H9 (cell line): ENCODE measurements at regions not wholly inside any gene's neighbourhood (a gene's known extent, or its start where the extent isn't known, plus 50 kb on each side); places are given as distances from the start of the nearest gene placed in this dataset.

Source experiments
- DNase-seq: peaks from one replicate; pipeline ENCODE4 v3.0.0-alpha.2; 2017
- H2AFZ ChIP-seq: one replicate; pipeline ENCODE4 v1.6.1; 2013; ENCODE audit warnings: mild to moderate bottlenecking, low read length, control low read depth, moderate library complexity
- H2AK5ac ChIP-seq: 2 replicates; pipeline ENCODE4 v1.6.1; 2013; ENCODE audit warnings: low read length, control low read depth, mixed read lengths; ENCODE audit not compliant: insufficient read length
- H2BK120ac ChIP-seq: one replicate; pipeline ENCODE4 v1.6.1; 2013; ENCODE audit warnings: low read depth, mild to moderate bottlenecking, low read length, control low read depth, inconsistent platforms; ENCODE audit not compliant: poor library complexity, severe bottlenecking
- H2BK12ac ChIP-seq: 2 replicates; pipeline ENCODE4 v1.6.1; 2013; ENCODE audit warnings: low read length, control low read depth, mixed read lengths, low read depth; ENCODE audit not compliant: insufficient read length
- H2BK15ac ChIP-seq: 2 replicates; pipeline ENCODE4 v1.6.1; 2013; ENCODE audit warnings: low read depth, low read length, control low read depth
- H2BK20ac ChIP-seq: one replicate; pipeline ENCODE4 v1.6.1; 2013; ENCODE audit warnings: low read depth, mild to moderate bottlenecking, low read length, control low read depth, inconsistent platforms; ENCODE audit not compliant: poor library complexity, severe bottlenecking
- H2BK5ac ChIP-seq: 2 replicates; pipeline ENCODE4 v1.6.1; 2013; ENCODE audit warnings: low read length, control low read depth, mixed read lengths; ENCODE audit not compliant: insufficient read length
- H3K14ac ChIP-seq: 2 replicates; pipeline ENCODE4 v1.6.1; 2013; ENCODE audit warnings: low read length, control low read depth; ENCODE audit not compliant: insufficient read depth
- H3K18ac ChIP-seq: 2 replicates; pipeline ENCODE4 v1.6.1; 2013; ENCODE audit warnings: low read depth, mild to moderate bottlenecking, mixed read lengths, low read length, control low read depth; ENCODE audit not compliant: insufficient read length
- H3K23ac ChIP-seq: 2 replicates; pipeline ENCODE4 v1.6.1; 2013; ENCODE audit warnings: low read length, control low read depth, mixed read lengths, low read depth; ENCODE audit not compliant: insufficient read length
- H3K23me2 ChIP-seq: 2 replicates; pipeline ENCODE4 v1.6.1; 2013; ENCODE audit warnings: low read depth, mild to moderate bottlenecking, mixed read lengths, low read length, control low read depth; ENCODE audit not compliant: insufficient read length, poor library complexity, severe bottlenecking
- H3K27ac ChIP-seq: 2 replicates; pipeline ENCODE4 v1.5.1; 2013; ENCODE audit warnings: low read length, control low read depth, mixed read lengths, low read depth; ENCODE audit not compliant: insufficient read length
- H3K27me3 ChIP-seq: 2 replicates; pipeline ENCODE4 v1.6.1; 2013; ENCODE audit warnings: low read length, control low read depth, inconsistent platforms; ENCODE audit not compliant: insufficient read depth
- H3K4ac ChIP-seq: 2 replicates; pipeline ENCODE4 v1.6.1; 2013; ENCODE audit warnings: low read depth, mild to moderate bottlenecking, control low read depth, inconsistent platforms, low read length, moderate library complexity
- H3K4me1 ChIP-seq: 2 replicates; pipeline ENCODE4 v1.6.1; 2013; ENCODE audit warnings: low read length, control low read depth, inconsistent platforms; ENCODE audit not compliant: insufficient read depth
- H3K4me2 ChIP-seq: 2 replicates; pipeline ENCODE4 v1.6.1; 2013; ENCODE audit warnings: low read length, control low read depth, mixed read lengths; ENCODE audit not compliant: insufficient read length, insufficient read depth
- H3K56ac ChIP-seq: 2 replicates; pipeline ENCODE4 v1.6.1; 2013; ENCODE audit warnings: low read depth, mild to moderate bottlenecking, mixed read lengths, low read length, control low read depth; ENCODE audit not compliant: insufficient read length
- H3K79me1 ChIP-seq: 2 replicates; pipeline ENCODE4 v1.6.1; 2013; ENCODE audit warnings: low read depth, mild to moderate bottlenecking, moderate library complexity, low read length, control low read depth, inconsistent platforms; ENCODE audit not compliant: insufficient read depth, poor library complexity, severe bottlenecking
- H3K79me2 ChIP-seq: 2 replicates; pipeline ENCODE4 v1.6.1; 2013; ENCODE audit warnings: low read length, control low read depth, inconsistent platforms; ENCODE audit not compliant: insufficient read depth
- H3K9ac ChIP-seq: 2 replicates; pipeline ENCODE4 v1.6.1; 2013; ENCODE audit warnings: low read length, control low read depth, mixed read lengths; ENCODE audit not compliant: insufficient read length; ENCODE audit errors: extremely low read depth
- H3K9me3 ChIP-seq: one replicate; pipeline ENCODE4 v1.6.1; 2013; ENCODE audit warnings: low read depth, low read length, inconsistent platforms; ENCODE audit not compliant: control insufficient read depth
- H3T11ph ChIP-seq: one replicate; pipeline ENCODE4 v1.6.1; 2013; ENCODE audit warnings: mild to moderate bottlenecking, low read length, control low read depth, inconsistent platforms
- H4K20me1 ChIP-seq: one replicate; pipeline ENCODE4 v1.6.1; 2013; ENCODE audit not compliant: control insufficient read depth, insufficient read length, insufficient read depth
- H4K5ac ChIP-seq: 2 replicates; pipeline ENCODE4 v1.6.1; 2013; ENCODE audit warnings: low read depth, mild to moderate bottlenecking, mixed read lengths, low read length, control low read depth; ENCODE audit not compliant: insufficient read length
- H4K8ac ChIP-seq: replicated peaks from 2 replicates; pipeline ENCODE4 v1.6.1; 2013; ENCODE audit warnings: low read length, control low read depth, mixed read lengths, low read depth; ENCODE audit not compliant: insufficient read length
- H4K91ac ChIP-seq: 2 replicates; pipeline ENCODE4 v1.6.1; 2013; ENCODE audit warnings: low read depth, mild to moderate bottlenecking, moderate library complexity, mixed read lengths, low read length, control low read depth; ENCODE audit not compliant: insufficient read length
- H3K27ac Mint-ChIP-seq, 3 experiments: 2 replicates in 2 of 3; 3 replicates in 1 of 3; pipeline ENCODE4 v1.8.0; 2020 to 2021; ENCODE audit warnings: mixed read lengths in 3 of 3, mild to moderate bottlenecking in 1 of 3, moderate library complexity in 1 of 3
- H3K27me3 Mint-ChIP-seq: 2 replicates; pipeline ENCODE4 v1.8.0; 2021; ENCODE audit warnings: low read depth, mild to moderate bottlenecking, moderate library complexity, mixed read lengths
- H3K36me3 Mint-ChIP-seq, 3 experiments: 2 replicates in 2 of 3; 3 replicates in 1 of 3; pipeline ENCODE4 v1.8.0; 2020 to 2021; ENCODE audit warnings: low read depth in 3 of 3, mixed read lengths in 3 of 3; ENCODE audit not compliant: insufficient read depth in 1 of 3
- H3K4me1 Mint-ChIP-seq, 2 experiments: 2 replicates each; pipeline ENCODE4 v1.8.0; 2020; ENCODE audit warnings: mixed read lengths in 2 of 2
- H3K4me3 Mint-ChIP-seq, 2 experiments: 2 replicates in 1 of 2; 3 replicates in 1 of 2; pipeline ENCODE4 v1.8.0; 2020 to 2021; ENCODE audit warnings: mild to moderate bottlenecking in 2 of 2, mixed read lengths in 2 of 2, moderate library complexity in 1 of 2
- H3K9me3 Mint-ChIP-seq, 2 experiments: 2 replicates in 1 of 2; 3 replicates in 1 of 2; pipeline ENCODE4 v1.8.0; 2020; ENCODE audit warnings: mild to moderate bottlenecking in 2 of 2, mixed read lengths in 2 of 2, moderate library complexity in 1 of 2
- WGBS: extraction: QIAGEN DNeasy Blood & Tissue Kit; methylation state at CpG from one replicate; pipeline ENCODE4 v1.1.7; 2013; ENCODE audit warnings: missing lambda C conversion rate, low lambda C conversion rate, mixed read lengths; ENCODE audit not compliant: insufficient read length; ENCODE audit errors: extremely low coverage; 5-methylcytosine and 5-hydroxymethylcytosine counted together
- TF ChIP-seq, protein P1 (sequence below): fragments of 200-600 bp; sonication (generic); conservative IDR thresholded peaks from 3 replicates; pipeline ENCODE4 v1.8.0; 2021; ENCODE audit warnings: antibody characterized with exemption, mild to moderate bottlenecking

DNA sequence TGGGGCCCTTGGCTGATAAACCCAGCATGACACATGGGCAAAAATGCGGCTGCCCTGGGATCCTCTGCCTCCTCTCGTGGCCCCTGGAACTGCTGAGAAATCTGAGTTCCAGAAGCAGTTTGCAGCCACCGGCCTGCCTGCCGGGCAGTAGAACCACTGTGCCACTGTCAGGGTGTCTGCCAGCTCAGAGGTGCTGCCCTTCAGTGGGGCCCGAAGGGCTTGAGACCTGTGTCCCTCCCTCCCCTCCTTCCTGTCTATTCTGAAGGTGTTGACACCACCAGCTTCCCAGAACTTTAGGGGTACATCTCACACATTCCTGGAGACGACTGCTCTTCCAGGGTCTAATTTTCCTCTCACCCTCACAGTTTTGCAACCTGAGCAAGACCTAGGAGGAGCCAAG, 88.2 kb upstream of the POMGNT2 start:
- no peaks in the 10 kb centered on the region; a peak in 2 of 5 replicates for H3K9me3 Mint-ChIP-seq
- H2BK5ac ChIP-seq = no peak overlapping the region
- H3K27me3 ChIP-seq = no peaks in the 10 kb centered on the region
- H3K9ac ChIP-seq = no peak overlapping the region
- H4K91ac ChIP-seq = no peak overlapping the region
- H4K8ac ChIP-seq = no peak overlapping the region
- no peaks in the 10 kb centered on the region for H4K20me1 ChIP-seq
- TF ChIP-seq, protein P1, sequence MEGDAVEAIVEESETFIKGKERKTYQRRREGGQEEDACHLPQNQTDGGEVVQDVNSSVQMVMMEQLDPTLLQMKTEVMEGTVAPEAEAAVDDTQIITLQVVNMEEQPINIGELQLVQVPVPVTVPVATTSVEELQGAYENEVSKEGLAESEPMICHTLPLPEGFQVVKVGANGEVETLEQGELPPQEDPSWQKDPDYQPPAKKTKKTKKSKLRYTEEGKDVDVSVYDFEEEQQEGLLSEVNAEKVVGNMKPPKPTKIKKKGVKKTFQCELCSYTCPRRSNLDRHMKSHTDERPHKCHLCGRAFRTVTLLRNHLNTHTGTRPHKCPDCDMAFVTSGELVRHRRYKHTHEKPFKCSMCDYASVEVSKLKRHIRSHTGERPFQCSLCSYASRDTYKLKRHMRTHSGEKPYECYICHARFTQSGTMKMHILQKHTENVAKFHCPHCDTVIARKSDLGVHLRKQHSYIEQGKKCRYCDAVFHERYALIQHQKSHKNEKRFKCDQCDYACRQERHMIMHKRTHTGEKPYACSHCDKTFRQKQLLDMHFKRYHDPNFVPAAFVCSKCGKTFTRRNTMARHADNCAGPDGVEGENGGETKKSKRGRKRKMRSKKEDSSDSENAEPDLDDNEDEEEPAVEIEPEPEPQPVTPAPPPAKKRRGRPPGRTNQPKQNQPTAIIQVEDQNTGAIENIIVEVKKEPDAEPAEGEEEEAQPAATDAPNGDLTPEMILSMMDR = no peak
- H3K4me1 ChIP-seq = no peaks in the 10 kb centered on the region
- H3K79me1 ChIP-seq = no peaks in the 10 kb centered on the region
- H2BK15ac ChIP-seq = no peak overlapping the region
- WGBS = no CpG with 5 or more reads among the region's 6 CpGs
- no peak overlapping the region for H3K4me3 Mint-ChIP-seq
- H3K27ac Mint-ChIP-seq = no peak overlapping the region; a peak in 1 of 7 replicates
- H3T11ph ChIP-seq = no peak overlapping the region
- H3K36me3 Mint-ChIP-seq = no peaks in the 10 kb centered on the region
- H3K79me2 ChIP-seq = no peaks in the 10 kb centered on the region
- H4K5ac ChIP-seq = no peak overlapping the region
- H2AFZ ChIP-seq = no peak overlapping the region
- H3K56ac ChIP-seq = no peak overlapping the region
- no peaks in the 10 kb centered on the region for H3K9me3 ChIP-seq
- H2BK20ac ChIP-seq = no peak overlapping the region
- H2BK120ac ChIP-seq = no peak overlapping the region
- H3K27ac ChIP-seq = no peak overlapping the region
- no peaks in the 10 kb centered on the region for H3K4me1 Mint-ChIP-seq
- no peak overlapping the region for H3K4ac ChIP-seq
- H2AK5ac ChIP-seq = no peak overlapping the region
- no peak overlapping the region for H3K18ac ChIP-seq
- H3K27me3 Mint-ChIP-seq = peaks cover 21% of the 10 kb centered on the region
- H3K14ac ChIP-seq = no peak overlapping the region
- no peak overlapping the region for H3K4me2 ChIP-seq
- no peak for DNase-seq
- no peaks in the 10 kb centered on the region for H3K23me2 ChIP-seq
- no peak overlapping the region for H2BK12ac ChIP-seq
- H3K23ac ChIP-seq = no peak overlapping the region
